ENCODE measurements at regions not wholly inside any gene's neighbourhood (a gene's known extent, or its start where the extent isn't known, plus 50 kb on each side); places are given as distances from the start of the nearest gene placed in this dataset.
"Not testable (repeated sequence)": the region's sequence is repeated elsewhere in the genome, so short reads cannot be mapped to it uniquely, and the experiment has no call there.

DNA sequence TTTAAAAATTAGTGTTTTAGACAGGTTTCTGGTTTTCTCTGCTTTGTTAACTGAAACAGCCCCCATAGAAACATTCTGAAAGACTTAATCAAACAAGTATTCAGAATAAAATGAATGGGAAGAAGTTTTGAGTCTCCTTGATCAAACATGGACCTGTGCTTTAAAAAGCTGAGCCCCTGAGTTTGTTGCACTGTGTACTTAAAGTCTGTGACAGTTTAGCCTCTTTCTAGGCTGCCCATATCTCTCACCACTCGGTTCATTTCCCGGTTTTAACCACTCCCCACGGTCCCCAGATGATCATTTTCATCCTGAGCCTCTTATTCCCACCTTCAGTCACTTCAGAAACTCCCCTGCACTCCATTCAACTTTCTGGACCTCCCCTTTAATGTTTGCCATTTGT lies 215.9 kb upstream of the DMRT1 start:
- FAIRE-seq: no peak
- Histone ChIP-seq H3K79me2 (ENCODE audit: insufficient read depth, low read length) (no peaks in the 10 kb centered on the region), H3K9me3 (ENCODE audit: low read length) (no peaks in the 10 kb centered on the region), H3K4me2 (ENCODE audit: low read depth, low read length) (peak overlapping the region; percentile 51), H3K9ac (ENCODE audit: insufficient read depth, low read depth, low read length) (0 out of 2 replicates have a peak overlapping the region, but pooled peaks have one; percentile 6), H4K20me1 (ENCODE audit: insufficient read depth, low read length) (no peaks in the 10 kb centered on the region), H3K27me3 (ENCODE audit: control insufficient read depth in 1 of 2, insufficient read depth in 2 of 2, low read length in 2 of 2) (no peaks in the 10 kb centered on the region), H3K36me3 (replicated peaks in 1 of 2; ENCODE audit: control insufficient read depth in 1 of 2, insufficient read depth in 2 of 2, low read length in 2 of 2) (no peaks in the 10 kb centered on the region), H3K4me3 (replicated peaks in 1 of 3; ENCODE audit: insufficient read depth in 1 of 3, low read depth in 2 of 3, low read length in 3 of 3) (peak overlapping the region in 1 of 3 experiments; percentile 15; a peak in 1 of 6 replicates), H2AFZ (ENCODE audit: low read length) (peak overlapping the region; percentile 95), H3K27ac (ENCODE audit: extremely low read length, insufficient read depth, low read length) (no peak overlapping the region), H3K4me1 (ENCODE audit: insufficient read depth, low read length) (peaks cover 40% of the 10 kb centered on the region)
- BruUV-seq (replicated peaks): no TSS peak
- ATAC-seq: peak; percentile 62
- intact Hi-C loops (cut with micrococcal nuclease; ENCODE audit: unreplicated experiment) (loop anchor here (5.0 kb wide), 1 partner anchor 47 kb away; no protein-coding TSS in a partner anchor), in situ Hi-C loops (cut with HindIII; ENCODE audit: extremely low pct_ligation_motif_present, low pct_unique_long_range_greater_than_20kb) (no loop called here)
- WGBS (ENCODE audit: low lambda C conversion rate): 5% methylated on average over 3 of the region's 3 CpGs
- ChIA-PET CTCF (ENCODE audit: low intra/inter-chr PET ratio, low total read pairs) (no interaction called here), POLR2A (interaction anchor here (1.6 to 2.1 kb wide), 3 partner anchors 58 to 83 kb away, joined by 5 to 6 read pairs (median 5); no protein-coding TSS in a partner anchor)
- no peak for TF ChIP-seq ZNF143 (CRISPR knock-in tag; IDR thresholded peaks at IDR 0.05)
- DNase-seq (ENCODE audit: low spot score): no peak

DNA sequence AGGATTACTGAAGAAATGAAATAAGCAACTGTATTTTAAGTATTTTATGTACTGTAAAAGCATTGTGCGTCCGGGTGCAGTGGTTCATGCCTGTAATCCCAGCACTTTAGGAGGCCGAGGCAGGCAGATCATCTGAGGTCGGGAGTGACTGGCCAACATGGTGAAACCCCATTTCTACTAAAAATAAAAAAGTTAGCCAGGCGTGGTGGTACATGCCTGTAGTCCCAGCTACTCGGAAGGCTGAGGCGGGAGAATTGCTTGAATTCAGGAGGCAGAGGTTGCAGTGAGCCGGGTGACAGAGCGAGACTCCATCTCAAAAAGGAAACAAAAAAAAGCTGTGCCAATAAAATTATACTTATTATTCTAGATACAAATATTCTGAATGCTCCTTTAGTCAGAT lies 215.4 kb upstream of the DMRT1 start:
- H4K20me1 ChIP-seq (ENCODE audit: insufficient read depth, low read length); H3K27me3 ChIP-seq (ENCODE audit: control insufficient read depth in 1 of 2, insufficient read depth in 2 of 2, low read length in 2 of 2); H3K9ac ChIP-seq (ENCODE audit: insufficient read depth, low read depth, low read length); in situ Hi-C loops (cut with HindIII; ENCODE audit: extremely low pct_ligation_motif_present, low pct_unique_long_range_greater_than_20kb); DNase-seq (ENCODE audit: low spot score); ATAC-seq; H3K9me3 ChIP-seq (ENCODE audit: low read length); CTCF ChIA-PET (ENCODE audit: low intra/inter-chr PET ratio, low total read pairs); H3K27ac ChIP-seq (ENCODE audit: extremely low read length, insufficient read depth, low read length); H3K79me2 ChIP-seq (ENCODE audit: insufficient read depth, low read length); BruUV-seq (replicated peaks); FAIRE-seq; H3K36me3 ChIP-seq (replicated peaks in 1 of 2; ENCODE audit: control insufficient read depth in 1 of 2, insufficient read depth in 2 of 2, low read length in 2 of 2): not testable (repeated sequence)
- peaks cover 36% of the 10 kb centered on the region for H3K4me1 ChIP-seq (ENCODE audit: insufficient read depth, low read length)
- WGBS (ENCODE audit: low lambda C conversion rate): 76% methylated on average over 9 of the region's 9 CpGs
- H2AFZ ChIP-seq (ENCODE audit: low read length): peak overlapping the region; percentile 95
- H3K4me2 ChIP-seq (ENCODE audit: low read depth, low read length): peak overlapping the region; percentile 51
- intact Hi-C loops (cut with micrococcal nuclease; ENCODE audit: unreplicated experiment): loop anchor here (5.0 kb wide), 1 partner anchor 46 kb away; no protein-coding TSS in a partner anchor
- H3K4me3 ChIP-seq (replicated peaks in 1 of 3; ENCODE audit: insufficient read depth in 1 of 3, low read depth in 2 of 3, low read length in 3 of 3): peak overlapping the region in 1 of 3 experiments; percentile 15; a peak in 1 of 6 replicates
- POLR2A ChIA-PET: interaction anchor here (1.0 to 2.1 kb wide), 4 partner anchors 57 to 83 kb away, joined by 3 to 6 read pairs (median 5); no protein-coding TSS in a partner anchor

GRCh38 chr9:626596-626995 lies 214.9 kb upstream of the DMRT1 start:
- Histone ChIP-seq H3K27ac (ENCODE audit: extremely low read length, insufficient read depth, low read length) (no peak overlapping the region), H3K27me3 (ENCODE audit: control insufficient read depth in 1 of 2, insufficient read depth in 2 of 2, low read length in 2 of 2) (no peaks in the 10 kb centered on the region), H3K36me3 (replicated peaks in 1 of 2; ENCODE audit: control insufficient read depth in 1 of 2, insufficient read depth in 2 of 2, low read length in 2 of 2) (no peaks in the 10 kb centered on the region), H3K79me2 (ENCODE audit: insufficient read depth, low read length) (no peaks in the 10 kb centered on the region), H2AFZ (ENCODE audit: low read length) (no peak overlapping the region), H3K4me2 (ENCODE audit: low read depth, low read length) (no peak overlapping the region), H4K20me1 (ENCODE audit: insufficient read depth, low read length) (no peaks in the 10 kb centered on the region), H3K9me3 (ENCODE audit: low read length) (no peaks in the 10 kb centered on the region), H3K9ac (ENCODE audit: insufficient read depth, low read depth, low read length) (no peak overlapping the region), H3K4me1 (ENCODE audit: insufficient read depth, low read length) (peaks cover 34% of the 10 kb centered on the region), H3K4me3 (replicated peaks in 1 of 3; ENCODE audit: insufficient read depth in 1 of 3, low read depth in 2 of 3, low read length in 3 of 3) (no peak overlapping the region)
- DNase-seq (ENCODE audit: low spot score): no peak
- FAIRE-seq: no peak
- ChIA-PET POLR2A (interaction anchor here (1.0 to 2.1 kb wide), 4 partner anchors 57 to 82 kb away, joined by 3 to 6 read pairs (median 5); no protein-coding TSS in a partner anchor), CTCF (ENCODE audit: low intra/inter-chr PET ratio, low total read pairs) (no interaction called here)
- BruUV-seq (replicated peaks): no TSS peak
- 73% methylated on average over 3 of the region's 3 CpGs for whole genome bisulfite sequencing (ENCODE audit: low lambda C conversion rate)
- peak; percentile 49 for ATAC-seq
- in situ Hi-C loops (cut with HindIII; ENCODE audit: extremely low pct_ligation_motif_present, low pct_unique_long_range_greater_than_20kb): no loop called here
- intact Hi-C loops (cut with micrococcal nuclease; ENCODE audit: unreplicated experiment): loop anchor here (5.0 kb wide), 1 partner anchor 46 kb away; no protein-coding TSS in a partner anchor
- TF ChIP-seq TFDP2 (CRISPR knock-in tag; IDR thresholded peaks at IDR 0.05): no peak
- no peak for TF ChIP-seq ZNF670 (CRISPR knock-in tag; IDR thresholded peaks at IDR 0.05; ENCODE audit: borderline replicate concordance)
- TF ChIP-seq ZBED4 (CRISPR knock-in tag; IDR thresholded peaks at IDR 0.05; ENCODE audit: borderline replicate concordance): no peak

Measured in HepG2 (cell line).